GM12878 (cell line): ENCODE measurements at regions not wholly inside any gene's neighbourhood (a gene's known extent, or its start where the extent isn't known, plus 50 kb on each side); places are given as distances from the start of the nearest gene placed in this dataset.

Experiments used
- ATAC-seq: fragments of 200-7000 bp; cut with Tn5 transposase; 3 replicates; pipeline ENCODE4 v1.9.1; 2020; ENCODE audit warnings: mild to moderate bottlenecking, moderate library complexity
- BruUV-seq: library from RNA; stranded (reverse); fragments of 400-500 nt; replicated peaks from 2 replicates; lab custom pipeline; 2021; lab: Mats Ljungman, UMichigan
- CTCF ChIA-PET: fragments of 300-600 bp; sonication (Branson Sonifier 250); formaldehyde crosslinking; extraction: SDS; loops from one replicate; lab custom pipeline; 2021; ENCODE audit warnings: inconsistent platforms; lab: Yijun Ruan, JAX
- POLR2A ChIA-PET: fragments of 350-600 bp; formaldehyde crosslinking; extraction: SDS; loops from one replicate; lab custom pipeline; 2021; ENCODE audit warnings: inconsistent platforms; lab: Charles Lee
- RAD21 ChIA-PET: fragments of 300-600 bp; sonication (Branson Sonifier 250); formaldehyde crosslinking; loops from one replicate; lab custom pipeline; 2023; ENCODE audit warnings: antibody characterized with exemption; ENCODE audit not compliant: unreplicated experiment; lab: Charles Lee
- SMC1A ChIA-PET: fragments of 300-600 bp; sonication (Branson Sonifier 250); formaldehyde crosslinking; loops from one replicate; lab custom pipeline; 2023; ENCODE audit not compliant: unreplicated experiment, uncharacterized antibody; lab: Charles Lee
- DNase-seq: peaks from one replicate; pipeline ENCODE4 v3.0.0-alpha.2; 2011; ENCODE audit warnings: low read depth, low spot score
- FAIRE-seq: peaks from 3 replicates; lab custom pipeline; 2011; peaks lifted over from hg19 to GRCh38; lab: Jason Lieb, UNC
- H2AFZ ChIP-seq: 2 replicates; pipeline ENCODE4 v1.6.0; 2011; ENCODE audit warnings: low read depth, low read length, control low read depth; ENCODE audit not compliant: control insufficient read depth
- H3K27ac ChIP-seq: 2 replicates; pipeline ENCODE4 v1.5.1; 2011; ENCODE audit warnings: control low read depth; ENCODE audit not compliant: control insufficient read depth, insufficient read depth
- H3K27me3 ChIP-seq, 2 experiments: replicated peaks in 1 of 2; 2 replicates each; pipeline versions ENCODE4 v1.6.0 to v1.6.1; 2011; ENCODE audit warnings: low read length in 1 of 2; ENCODE audit not compliant: control insufficient read depth in 2 of 2, insufficient read depth in 2 of 2
- H3K36me3 ChIP-seq, 2 experiments: 2 replicates each; pipeline ENCODE4 v1.5.1; 2011; ENCODE audit warnings: low read length in 1 of 2; ENCODE audit not compliant: control insufficient read depth in 2 of 2, insufficient read depth in 2 of 2
- H3K4me1 ChIP-seq: 2 replicates; pipeline ENCODE4 v1.6.1; 2011; ENCODE audit warnings: mild to moderate bottlenecking, low read length, moderate library complexity, mixed read lengths; ENCODE audit not compliant: control insufficient read depth, insufficient read depth
- H3K4me2 ChIP-seq: 2 replicates; pipeline ENCODE4 v1.6.0; 2011; ENCODE audit warnings: control low read depth; ENCODE audit not compliant: control insufficient read depth, insufficient read depth
- H3K4me3 ChIP-seq: fragments of 200-600 bp; sonication (generic); 2 replicates; pipeline ENCODE4 v1.5.1; 2016
- H3K79me2 ChIP-seq: 2 replicates; pipeline ENCODE4 v1.6.0; 2011; ENCODE audit warnings: low read length; ENCODE audit not compliant: control insufficient read depth, insufficient read depth
- H3K9ac ChIP-seq: 2 replicates; pipeline ENCODE4 v1.8.0; 2011; ENCODE audit warnings: low read length, control low read depth, mixed read lengths; ENCODE audit not compliant: control insufficient read depth, insufficient read depth
- H3K9me3 ChIP-seq: replicated peaks from 3 replicates; pipeline ENCODE4 v1.5.1; 2011; ENCODE audit warnings: mild to moderate bottlenecking, low read length; ENCODE audit not compliant: control insufficient read depth, insufficient read depth
- H4K20me1 ChIP-seq: 2 replicates; pipeline ENCODE4 v1.6.0; 2011; ENCODE audit not compliant: control insufficient read depth, insufficient read depth
- BRCA1 ChIP-seq: IDR thresholded peaks from 2 replicates; pipeline ENCODE4 v1.6.1; 2011; ENCODE audit warnings: low read depth, low read length, improper control_type of control experiment
- CREM ChIP-seq: IDR thresholded peaks from 2 replicates; pipeline ENCODE4 v1.6.1; 2014; ENCODE audit warnings: antibody characterized with exemption, low read depth
- EED ChIP-seq: sonication (generic); IDR thresholded peaks from 2 replicates; pipeline ENCODE4 v1.6.1; 2016; ENCODE audit warnings: antibody characterized with exemption, low read depth
- EGR1 ChIP-seq, 2 experiments: IDR thresholded peaks; 1 replicate in 1 of 2; 2 replicates in 1 of 2; pipeline ENCODE4 v1.6.1; 2011 to 2012; ENCODE audit warnings: low read depth in 2 of 2, low read length in 2 of 2, borderline replicate concordance in 1 of 2, mild to moderate bottlenecking in 1 of 2, moderate library complexity in 1 of 2
- FOXK2 ChIP-seq: fragments of 450-650 bp; IDR thresholded peaks from 2 replicates; pipeline ENCODE4 v1.6.1; 2017; ENCODE audit warnings: mild to moderate bottlenecking, moderate library complexity
- KDM1A ChIP-seq: fragments of 200-600 bp; sonication (generic); IDR thresholded peaks from 2 replicates; pipeline ENCODE4 v1.6.1; 2016; ENCODE audit warnings: borderline replicate concordance
- KLF5 ChIP-seq: fragments of 450-650 bp; IDR thresholded peaks from 2 replicates; pipeline ENCODE4 v1.6.1; 2014; ENCODE audit warnings: mild to moderate bottlenecking; ENCODE audit not compliant: partially characterized antibody
- MEF2B ChIP-seq: fragments of 450-650 bp; IDR thresholded peaks from 2 replicates; pipeline ENCODE4 v1.6.1; 2018; ENCODE audit warnings: mild to moderate bottlenecking, moderate library complexity; ENCODE audit not compliant: partially characterized antibody, poor library complexity, severe bottlenecking
- MTA2 ChIP-seq: fragments of 450-650 bp; IDR thresholded peaks from 2 replicates; pipeline ENCODE4 v1.6.1; 2016; ENCODE audit warnings: low read depth, mild to moderate bottlenecking, moderate library complexity
- MYC ChIP-seq: IDR thresholded peaks from 2 replicates; pipeline ENCODE4 v1.6.1; 2011; ENCODE audit warnings: mild to moderate bottlenecking, low read length, moderate library complexity, inconsistent platforms; ENCODE audit not compliant: insufficient read depth, insufficient replicate concordance, insufficient read length, severe bottlenecking
- NFIC ChIP-seq: IDR thresholded peaks from 2 replicates; pipeline ENCODE4 v1.6.1; 2012; ENCODE audit warnings: low read depth, mild to moderate bottlenecking, inconsistent platforms, low read length, moderate library complexity
- POLR2A ChIP-seq: IDR thresholded peaks from 2 replicates; pipeline ENCODE4 v1.6.1; 2011; ENCODE audit warnings: low read depth, mild to moderate bottlenecking, low read length
- POLR2AphosphoS2 ChIP-seq: IDR thresholded peaks from 2 replicates; pipeline ENCODE4 v1.6.1; 2011; ENCODE audit warnings: low read depth, mild to moderate bottlenecking, low read length, improper control_type of control experiment, moderate library complexity
- POU2F2 ChIP-seq: IDR thresholded peaks from 3 replicates; pipeline ENCODE4 v1.6.1; 2011; ENCODE audit warnings: low read depth, mild to moderate bottlenecking, low read length, borderline replicate concordance
- WRNIP1 ChIP-seq: IDR thresholded peaks from 2 replicates; pipeline ENCODE4 v1.6.1; 2011; ENCODE audit warnings: low read depth, low read length, improper control_type of control experiment, borderline replicate concordance
- YBX1 ChIP-seq: fragments of 450-650 bp; IDR thresholded peaks from 2 replicates; pipeline ENCODE4 v1.6.1; 2016; ENCODE audit warnings: antibody characterized with exemption
- WGBS: methylation state at CpG from one replicate; pipeline ENCODE4 v1.1.6; 2016; ENCODE audit warnings: low lambda C conversion rate; ENCODE audit not compliant: insufficient replicate concordance, insufficient coverage; ENCODE audit errors: missing lambda C conversion rate; 5-methylcytosine and 5-hydroxymethylcytosine counted together
- in situ Hi-C: fragments of 300-500 bp; cut with MboI; formaldehyde crosslinking; loops from 9 replicates; pipeline ENCODE4 v1.14.3; 2018; ENCODE audit warnings: mixed read lengths
- intact Hi-C: fragments of 100-400 bp; cut with micrococcal nuclease; formaldehyde crosslinking; loops from one replicate; pipeline ENCODE4 v1.14.2; 2022; ENCODE audit not compliant: unreplicated experiment
- TF ChIP-seq, protein P1 (sequence below): fragments of 450-650 bp; IDR thresholded peaks from 2 replicates; pipeline ENCODE4 v1.6.1; 2014; ENCODE audit warnings: mild to moderate bottlenecking

DNA sequence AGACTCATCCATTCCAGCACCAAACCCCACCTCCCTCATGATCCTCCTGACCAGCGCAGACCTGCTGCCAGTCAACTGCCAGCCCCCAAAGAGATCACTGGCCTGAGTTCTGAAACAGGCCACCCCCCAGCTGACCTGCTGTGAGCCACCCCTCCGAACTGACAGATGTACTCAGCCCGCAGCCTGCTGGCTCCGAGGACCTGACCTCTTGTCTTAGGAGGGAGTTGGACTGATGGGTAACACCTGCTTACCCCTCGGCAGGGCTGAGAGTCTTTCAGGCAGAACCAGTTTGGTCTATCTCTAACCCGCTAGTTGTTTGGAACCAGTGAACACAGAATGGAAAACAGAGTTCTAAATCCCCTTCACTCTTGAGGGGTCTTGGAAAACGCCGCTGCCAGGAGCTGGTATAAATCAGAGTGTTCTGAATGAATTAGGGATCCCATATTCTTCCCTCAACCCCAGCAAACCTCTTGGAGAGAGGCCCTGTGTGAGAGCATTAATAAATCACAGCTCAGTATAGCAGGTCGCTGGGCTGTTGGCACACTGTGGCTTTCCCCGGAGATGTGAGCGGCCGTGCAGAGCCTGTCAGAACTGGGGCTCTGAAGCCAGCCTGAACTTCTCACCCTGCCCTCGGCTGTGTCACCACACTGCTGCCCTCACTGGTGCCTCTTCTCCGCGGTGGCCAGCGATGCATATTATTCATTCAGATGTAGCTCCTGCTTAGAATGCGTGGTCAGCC lies 165.1 kb upstream of the NCAM1 start (continued):
- no peak for TF ChIP-seq POLR2AphosphoS2

DNA sequence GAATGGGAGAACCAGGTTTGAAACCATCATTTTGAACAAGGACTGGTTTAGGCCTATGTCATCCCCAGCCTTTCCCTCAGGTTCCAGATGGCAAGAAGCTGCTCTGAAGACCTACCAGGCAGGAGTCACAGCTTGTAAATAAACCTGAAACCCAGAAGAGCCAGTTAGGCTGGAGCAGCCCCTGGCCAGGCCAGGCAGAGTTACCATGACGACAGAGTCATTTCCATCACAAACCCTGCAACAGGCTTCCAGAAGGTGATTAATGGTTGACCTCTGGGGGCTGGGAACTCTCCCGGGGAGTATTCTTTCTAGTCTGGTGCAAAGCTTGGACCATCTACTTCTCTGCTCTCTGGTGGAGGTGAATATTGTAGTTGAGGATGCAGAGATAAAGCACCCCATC lies 164.1 kb upstream of the NCAM1 start:
- no peak overlapping the region for H3K9ac ChIP-seq
- 0% methylated on average over 2 of the region's 2 CpGs for WGBS
- no TSS peak for BruUV-seq
- RAD21 ChIA-PET = interaction anchor here (3.0 kb wide), 1 partner anchor 208 kb away, joined by 53 read pairs; no protein-coding TSS in a partner anchor
- H3K36me3 ChIP-seq = no peaks in the 10 kb centered on the region
- SMC1A ChIA-PET = interaction anchor here (2.9 to 3.6 kb wide), 2 partner anchors 205 to 212 kb away, joined by 15 to 77 read pairs; no protein-coding TSS in a partner anchor
- no peak for ATAC-seq
- intact Hi-C loops = loop anchor here (10.0 kb wide), 1 partner anchor 572 kb away; the partner anchor contains the start of gene PTS
- no peak overlapping the region for H2AFZ ChIP-seq
- H4K20me1 ChIP-seq = no peaks in the 10 kb centered on the region
- no peak overlapping the region for H3K27ac ChIP-seq
- 0 out of 2 replicates have a peak, but pooled peaks cover 3% of the 10 kb centered on the region for H3K4me1 ChIP-seq
- FAIRE-seq = no peak
- no peaks in the 10 kb centered on the region for H3K79me2 ChIP-seq
- H3K9me3 ChIP-seq = no peaks in the 10 kb centered on the region
- CTCF ChIA-PET = interaction anchor here (0.6 to 4.8 kb wide), 2 partner anchors 102 to 207 kb away, joined by 3 to 116 read pairs; no protein-coding TSS in a partner anchor
- H3K27me3 ChIP-seq = no peaks in the 10 kb centered on the region; a peak in 2 of 4 replicates
- H3K4me2 ChIP-seq = no peak overlapping the region
- no peak for TF ChIP-seq KLF5
- TF ChIP-seq CREM = no peak
- TF ChIP-seq WRNIP1 = no peak
- TF ChIP-seq MYC = no peak
- TF ChIP-seq, protein P1, sequence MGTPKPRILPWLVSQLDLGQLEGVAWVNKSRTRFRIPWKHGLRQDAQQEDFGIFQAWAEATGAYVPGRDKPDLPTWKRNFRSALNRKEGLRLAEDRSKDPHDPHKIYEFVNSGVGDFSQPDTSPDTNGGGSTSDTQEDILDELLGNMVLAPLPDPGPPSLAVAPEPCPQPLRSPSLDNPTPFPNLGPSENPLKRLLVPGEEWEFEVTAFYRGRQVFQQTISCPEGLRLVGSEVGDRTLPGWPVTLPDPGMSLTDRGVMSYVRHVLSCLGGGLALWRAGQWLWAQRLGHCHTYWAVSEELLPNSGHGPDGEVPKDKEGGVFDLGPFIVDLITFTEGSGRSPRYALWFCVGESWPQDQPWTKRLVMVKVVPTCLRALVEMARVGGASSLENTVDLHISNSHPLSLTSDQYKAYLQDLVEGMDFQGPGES = no peak
- no peak for TF ChIP-seq FOXK2
- TF ChIP-seq POU2F2 = no peak
- TF ChIP-seq POLR2A = no peak
- TF ChIP-seq MEF2B = no peak
- TF ChIP-seq KDM1A = no peak
- no peak for TF ChIP-seq EED
- TF ChIP-seq MTA2 = no peak
- no peak for TF ChIP-seq NFIC
- TF ChIP-seq YBX1 = no peak
- TF ChIP-seq EGR1 (IDR thresholded peaks at IDR 0.05; ENCODE audit: borderline replicate concordance in 1 of 2, low read depth in 2 of 2, low read length in 2 of 2) = no peak
- TF ChIP-seq BRCA1 = no peak
- in situ Hi-C loops = no loop called here
- no peak overlapping the region for H3K4me3 ChIP-seq
- DNase-seq = no peak
- POLR2A ChIA-PET = no interaction called here
